Gastrocnemius medialis (tissue), 4 donors: ENCODE measurements at regions not wholly inside any gene's neighbourhood (a gene's known extent, or its start where the extent isn't known, plus 50 kb on each side); places are given as distances from the start of the nearest gene placed in this dataset.

Experiments used
- ATAC-seq, 2 donors: fragments of 150-250 bp; one replicate each; pipeline ENCODE4 v1.9.1; 2016
- DNase-seq, 2 donors: peaks; one replicate each; pipeline ENCODE4 v3.0.0-alpha.2; 2019
- H3K27ac ChIP-seq, 4 donors: fragments of 200-600 bp; sonication (generic); 1 replicate in 1 of 4; 2 replicates in 3 of 4; pipeline ENCODE4 v1.5.1; 2016 to 2018; ENCODE audit warnings: mild to moderate bottlenecking in 2 of 4, moderate library complexity in 1 of 4
- H3K27me3 ChIP-seq, 3 donors: fragments of 200-600 bp; sonication (generic) in 2 of 3; 1 replicate in 1 of 3; 2 replicates in 2 of 3; pipeline versions ENCODE4 v1.5.1 to v1.6.0; 2016 to 2019; ENCODE audit warnings: mild to moderate bottlenecking in 1 of 3, moderate library complexity in 1 of 3
- H3K36me3 ChIP-seq, 2 donors: fragments of 200-600 bp; sonication (generic) in 1 of 2; one replicate each; pipeline ENCODE4 v1.5.1; 2017 to 2018
- H3K4me1 ChIP-seq, 2 donors: fragments of 200-600 bp; sonication (generic) in 1 of 2; one replicate each; pipeline ENCODE4 v1.5.1; 2016 to 2017; ENCODE audit warnings: mild to moderate bottlenecking in 2 of 2
- H3K4me3 ChIP-seq, 4 donors: fragments of 200-600 bp; sonication (generic) in 3 of 4; 1 replicate in 1 of 4; 2 replicates in 3 of 4; pipeline ENCODE4 v1.5.1; 2016 to 2019; ENCODE audit warnings: mild to moderate bottlenecking in 2 of 4
- H3K9me3 ChIP-seq, 3 donors: fragments of 200-600 bp; sonication (generic) in 2 of 3; 1 replicate in 1 of 3; 2 replicates in 2 of 3; pipeline ENCODE4 v1.5.1; 2016 to 2019
- CTCF ChIP-seq, 5 experiments: fragments of 450-650 bp in 3 of 5; fragments of 200-600 bp in 2 of 5; sonication (generic) in 2 of 5; IDR thresholded peaks in 4 of 5; conservative IDR thresholded peaks in 1 of 5; 1 replicate in 4 of 5; 2 replicates in 1 of 5; pipeline ENCODE4 v1.5.1; 2016 to 2019; ENCODE audit warnings: antibody characterized with exemption in 5 of 5, mild to moderate bottlenecking in 3 of 5, moderate library complexity in 3 of 5
- POLR2A ChIP-seq, 2 donors: fragments of 450-650 bp; IDR thresholded peaks; one replicate each; pipeline ENCODE4 v1.6.1; 2017; ENCODE audit warnings: antibody characterized with exemption in 2 of 2, mild to moderate bottlenecking in 2 of 2, moderate library complexity in 2 of 2
- in situ Hi-C, 4 donors: fragments of 200-750 bp; cut with MboI; loops; one replicate each; pipeline versions ENCODE4 v1.15.0 to v1.8.0; 2017; ENCODE audit warnings: low sequenced_read_pairs in 4 of 4
- intact Hi-C: fragments of 100-400 bp; cut with DNase I; formaldehyde crosslinking; loops from one replicate; pipeline ENCODE4 v1.15.1; 2023; ENCODE audit warnings: low total_unique reads

GRCh38 chr13:105255472-105255871 lies 1280.0 kb downstream of the EFNB2 start:
- Histone ChIP-seq H3K36me3 (no peaks in the 10 kb centered on the region), H3K9me3 (no peaks in the 10 kb centered on the region), H3K4me3 (no peak overlapping the region), H3K27ac (no peak overlapping the region), H3K27me3 (no peaks in the 10 kb centered on the region), H3K4me1 (no peaks in the 10 kb centered on the region)
- in situ Hi-C loops, result no loop called here
- ATAC-seq (no peak), DNase-seq (no peak)
- intact Hi-C loops, result no loop called here
- TF ChIP-seq POLR2A (IDR thresholded peaks at IDR 0.05) (no peak), CTCF (IDR thresholded peaks at IDR 0.05 in 4 of 5, conservative IDR thresholded peaks at IDR 0.05 in 1 of 5) (no peak)

GRCh38 chr13:105251293-105251692 lies 1284.2 kb downstream of the EFNB2 start:
- no peaks in the 10 kb centered on the region for H3K27me3 ChIP-seq
- no peak for ATAC-seq
- no peaks in the 10 kb centered on the region for H3K4me1 ChIP-seq
- in situ Hi-C loops, result no loop called here
- no peaks in the 10 kb centered on the region for H3K36me3 ChIP-seq
- no peaks in the 10 kb centered on the region for H3K9me3 ChIP-seq
- intact Hi-C loops, result no loop called here
- no peak for DNase-seq
- H3K27ac ChIP-seq, result no peak overlapping the region
- no peak for TF ChIP-seq CTCF (IDR thresholded peaks at IDR 0.05 in 4 of 5, conservative IDR thresholded peaks at IDR 0.05 in 1 of 5)
- no peak for TF ChIP-seq POLR2A (IDR thresholded peaks at IDR 0.05)
- H3K4me3 ChIP-seq, result no peak overlapping the region

GRCh38 chr13:105247830-105248229 lies 1287.6 kb downstream of the EFNB2 start:
- in situ Hi-C loops (no loop called here), intact Hi-C loops (no loop called here)
- Histone ChIP-seq H3K9me3 (no peaks in the 10 kb centered on the region), H3K36me3 (no peaks in the 10 kb centered on the region), H3K27ac (no peak overlapping the region), H3K4me3 (no peak overlapping the region), H3K27me3 (no peaks in the 10 kb centered on the region), H3K4me1 (no peaks in the 10 kb centered on the region)
- TF ChIP-seq CTCF (IDR thresholded peaks at IDR 0.05 in 4 of 5, conservative IDR thresholded peaks at IDR 0.05 in 1 of 5) (no peak), POLR2A (IDR thresholded peaks at IDR 0.05) (no peak)
- DNase-seq, result no peak
- ATAC-seq, result no peak

- Histone ChIP-seq H3K4me3 (no peak overlapping the region), H3K27ac (no peak overlapping the region), H3K4me1 (no peaks in the 10 kb centered on the region), H3K27me3 (no peaks in the 10 kb centered on the region), H3K36me3 (no peaks in the 10 kb centered on the region), H3K9me3 (no peaks in the 10 kb centered on the region)
- in situ Hi-C loops, result no loop called here
- TF ChIP-seq CTCF (IDR thresholded peaks at IDR 0.05 in 4 of 5, conservative IDR thresholded peaks at IDR 0.05 in 1 of 5), result no peak
- TF ChIP-seq POLR2A (IDR thresholded peaks at IDR 0.05), result no peak
- intact Hi-C loops, result no loop called here
- ATAC-seq (no peak), DNase-seq (no peak)
These were observed 1295.1 kb downstream of the EFNB2 start for GRCh38 chr13:105240371-105240770.

GRCh38 chr13:105232439-105232838 lies 1303.0 kb downstream of the EFNB2 start:
- ATAC-seq, result no peak
- intact Hi-C loops, result no loop called here
- Histone ChIP-seq H3K27me3 (no peaks in the 10 kb centered on the region), H3K4me1 (no peaks in the 10 kb centered on the region), H3K36me3 (no peaks in the 10 kb centered on the region), H3K4me3 (no peak overlapping the region), H3K27ac (no peak overlapping the region), H3K9me3 (no peaks in the 10 kb centered on the region)
- in situ Hi-C loops, result no loop called here
- no peak for DNase-seq
- TF ChIP-seq POLR2A (IDR thresholded peaks at IDR 0.05) (no peak), CTCF (IDR thresholded peaks at IDR 0.05 in 4 of 5, conservative IDR thresholded peaks at IDR 0.05 in 1 of 5) (no peak)
